HG03280 (cell line): ENCODE measurements at regions not wholly inside any gene's neighbourhood (a gene's known extent, or its start where the extent isn't known, plus 50 kb on each side); places are given as distances from the start of the nearest gene placed in this dataset.
"Not testable (repeated sequence)": the region's sequence is repeated elsewhere in the genome, so short reads cannot be mapped to it uniquely, and the experiment has no call there.

Experiments
- ATAC-seq: cut with Tn5 transposase; IDR thresholded peaks from one replicate; pipeline ENCODE4 v1.9.1; 2021; ENCODE audit warnings: mild to moderate bottlenecking, moderate library complexity; ENCODE audit not compliant: unreplicated experiment

DNA sequence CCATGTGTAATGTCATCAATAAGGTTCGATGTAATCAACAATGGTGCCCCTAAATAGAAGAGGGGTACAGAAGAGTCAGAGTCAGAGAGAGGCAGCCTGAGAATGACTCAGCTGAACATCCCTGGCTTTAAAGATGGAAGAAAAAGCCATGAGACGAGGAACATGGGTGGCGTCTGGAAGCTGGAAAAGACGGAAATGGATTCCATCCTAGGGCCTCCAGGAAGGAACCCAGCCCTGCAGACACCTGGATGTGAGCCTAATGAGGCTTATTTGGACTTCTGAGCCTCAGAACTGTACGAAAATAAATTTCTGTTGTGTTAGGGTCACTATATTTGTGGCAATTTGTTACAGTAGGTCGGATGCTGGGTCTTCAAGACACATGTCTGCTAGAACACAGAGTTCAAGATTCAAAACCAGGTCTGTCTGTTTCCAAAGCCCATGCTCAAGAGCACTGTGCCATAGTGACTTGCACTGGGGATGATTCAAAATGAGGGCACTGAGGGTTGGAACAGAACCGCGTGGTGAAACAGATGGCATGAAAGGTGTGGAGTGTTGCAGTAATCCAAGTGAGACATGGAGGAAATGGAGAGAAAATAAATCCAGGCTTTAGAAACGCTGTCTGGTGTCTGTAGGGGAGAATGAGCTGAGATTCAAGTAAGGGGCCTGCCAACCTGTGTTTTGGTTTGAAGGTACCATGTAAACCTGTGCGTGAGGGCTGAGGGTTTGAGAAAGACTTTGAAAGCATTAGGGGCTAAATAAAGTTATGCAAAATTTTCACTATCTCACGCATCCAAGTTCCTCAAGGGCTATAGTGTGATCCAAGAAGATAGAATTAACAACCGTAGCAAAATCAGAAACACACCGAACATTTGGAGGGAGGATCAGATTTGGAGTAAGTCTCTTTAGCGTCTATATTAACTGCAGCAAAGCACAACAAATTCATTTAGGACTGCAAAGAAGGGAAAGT, 849.1 kb upstream of the AUTS2 start:
- no peak for ATAC-seq

DNA sequence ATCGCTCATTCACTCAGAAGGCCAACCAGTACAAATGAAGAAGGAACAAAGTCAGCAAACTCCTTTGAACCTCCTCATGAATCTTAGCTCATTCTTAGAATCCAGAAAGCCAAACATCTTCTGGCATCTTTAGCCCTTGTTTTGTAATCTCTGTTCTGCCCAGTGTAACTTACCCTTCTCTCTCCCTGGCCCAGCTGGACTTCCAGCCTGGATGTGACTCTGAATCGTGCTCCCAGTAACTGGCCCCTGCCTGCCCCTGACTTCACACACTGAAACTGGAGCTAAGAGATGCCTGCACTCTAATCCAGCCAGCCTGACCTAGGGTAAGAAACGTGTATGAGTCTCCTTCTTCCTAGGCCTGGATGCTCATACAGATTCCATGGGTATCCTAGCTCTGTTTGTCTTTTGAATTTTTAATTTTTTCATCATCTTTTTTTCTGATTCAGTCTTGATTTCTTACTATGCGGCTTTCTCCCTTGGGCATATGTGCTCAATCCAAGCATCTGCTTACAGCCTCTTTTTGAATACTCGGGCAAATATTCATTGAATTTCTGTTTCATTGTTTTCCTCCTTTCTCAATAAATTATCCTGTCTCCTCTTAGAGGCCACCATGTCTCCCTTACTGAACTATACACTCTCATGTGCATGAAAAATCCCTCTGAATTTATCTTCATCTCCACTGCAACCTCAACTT, 845.6 kb upstream of the AUTS2 start:
- ATAC-seq: no peak

DNA sequence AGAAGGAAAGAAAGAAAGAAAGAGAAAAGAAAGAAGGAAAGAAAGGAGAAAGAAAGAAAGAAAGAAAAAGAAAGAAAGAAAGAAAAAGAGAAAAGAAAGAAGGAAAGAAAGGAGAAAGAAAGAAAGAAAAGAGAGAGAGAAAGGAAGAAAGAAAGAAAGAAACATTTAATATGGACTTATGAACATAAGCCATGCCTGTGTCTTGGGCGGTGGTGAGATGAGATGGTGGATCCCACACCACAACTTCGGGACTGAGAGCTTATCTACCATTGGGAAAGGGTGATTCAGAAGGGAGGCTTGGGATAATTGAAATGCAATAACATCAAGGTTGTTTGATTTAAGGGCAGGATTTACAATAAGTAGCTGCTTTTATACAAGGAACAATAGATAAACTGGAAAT, 843.9 kb upstream of the AUTS2 start:
- ATAC-seq: no peak

DNA sequence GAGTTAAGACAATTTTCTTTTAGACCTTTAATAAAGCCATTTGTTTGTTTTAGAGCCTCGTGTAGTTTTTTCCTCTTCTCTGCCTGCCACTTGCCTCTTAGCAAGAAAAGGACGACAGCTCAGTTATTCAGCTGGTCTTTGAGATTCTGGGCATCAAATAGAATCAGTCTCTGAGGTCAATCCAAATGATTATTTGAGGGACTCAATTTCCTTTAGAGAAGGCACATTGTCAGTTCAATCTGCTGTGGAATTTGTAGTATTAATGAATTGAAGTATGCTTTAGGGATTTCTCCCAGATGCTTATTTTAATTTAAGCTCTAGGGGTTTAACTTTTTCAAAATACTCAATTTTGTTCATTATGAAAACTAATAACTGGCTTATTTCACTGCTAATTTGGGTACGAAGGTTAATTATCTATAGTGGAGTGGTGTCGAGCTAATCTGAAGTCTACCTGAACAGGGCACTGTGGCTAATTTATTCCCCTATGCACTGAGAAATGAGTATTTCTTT, 841.2 kb upstream of the AUTS2 start:
- ATAC-seq: no peak

DNA sequence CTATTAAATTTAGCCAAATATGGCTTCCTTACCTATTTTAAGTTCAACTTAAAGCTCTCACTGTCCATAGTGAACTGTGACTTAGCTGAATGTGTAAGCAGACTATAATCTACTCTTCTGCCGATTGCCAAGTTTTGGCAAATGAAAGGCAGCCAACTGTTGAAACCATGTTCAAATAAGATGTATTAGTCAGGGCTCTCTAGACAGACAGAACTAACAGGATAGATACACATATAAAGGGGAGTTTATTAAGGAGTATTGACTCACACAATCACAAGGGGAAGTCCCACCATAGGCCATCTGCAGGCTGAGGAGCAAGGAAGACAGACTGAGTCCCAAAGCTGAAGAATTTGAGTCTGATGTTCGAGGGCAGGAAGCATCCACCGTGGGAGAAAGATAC, 837.7 kb upstream of the AUTS2 start:
- ATAC-seq: no peak

DNA sequence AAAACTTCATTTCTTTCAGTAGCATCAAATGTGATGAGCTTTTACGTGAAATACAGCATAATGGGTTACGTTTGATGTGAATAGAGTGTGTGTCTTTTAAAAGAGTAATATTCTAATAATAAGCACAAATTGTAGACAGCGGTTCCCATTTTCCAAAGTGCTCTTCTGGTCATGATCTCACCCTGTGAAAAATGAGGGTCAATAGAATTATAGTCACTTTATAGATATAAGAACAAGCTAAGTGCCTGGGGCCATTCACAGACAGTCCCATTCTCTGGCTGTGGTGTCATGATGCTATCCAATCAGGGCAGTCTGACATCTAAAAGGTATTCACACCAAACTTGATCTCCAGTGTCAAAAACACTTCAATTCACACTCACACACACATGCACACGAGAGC, 830.8 kb upstream of the AUTS2 start:
- ATAC-seq: no peak

DNA sequence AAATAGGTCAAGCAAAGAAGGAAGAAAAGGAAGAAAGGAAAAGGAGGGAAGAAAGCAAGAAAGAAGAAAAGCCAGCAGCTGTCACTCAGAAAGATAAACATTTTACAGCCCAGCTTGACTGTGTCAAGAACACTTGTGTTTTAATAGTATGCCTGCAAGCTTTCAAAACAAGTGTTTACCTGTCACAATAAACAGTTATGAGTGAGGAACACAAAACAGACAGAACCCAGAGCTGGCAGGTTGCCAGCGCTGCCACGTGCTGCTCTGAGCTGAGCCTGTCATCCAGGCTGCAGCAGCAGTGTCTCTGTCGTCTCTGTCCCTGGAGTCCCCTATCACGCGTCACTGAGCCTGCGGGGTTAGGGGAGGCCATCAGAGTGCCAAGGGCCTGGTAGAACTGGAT, 827.6 kb upstream of the AUTS2 start:
- ATAC-seq: no peak

DNA sequence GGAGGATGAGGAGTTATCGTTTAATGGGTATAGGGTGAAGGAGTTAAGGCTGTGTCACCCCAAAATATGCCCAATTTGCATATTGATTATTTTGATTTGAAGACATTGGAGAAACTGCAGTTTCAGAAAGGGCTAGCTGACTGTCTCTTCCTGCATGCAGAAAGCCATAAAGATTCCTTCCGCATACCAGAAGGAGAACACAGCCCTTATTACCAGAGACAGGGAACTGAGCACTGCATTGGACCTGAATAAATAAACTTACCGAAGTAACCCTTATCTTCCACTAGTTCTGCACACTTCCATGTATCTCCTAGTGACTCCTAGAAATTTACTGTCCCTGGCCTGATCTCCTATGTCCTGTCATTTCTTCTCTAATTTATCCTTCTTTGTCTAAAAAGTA, 821.9 kb upstream of the AUTS2 start:
- ATAC-seq: no peak

DNA sequence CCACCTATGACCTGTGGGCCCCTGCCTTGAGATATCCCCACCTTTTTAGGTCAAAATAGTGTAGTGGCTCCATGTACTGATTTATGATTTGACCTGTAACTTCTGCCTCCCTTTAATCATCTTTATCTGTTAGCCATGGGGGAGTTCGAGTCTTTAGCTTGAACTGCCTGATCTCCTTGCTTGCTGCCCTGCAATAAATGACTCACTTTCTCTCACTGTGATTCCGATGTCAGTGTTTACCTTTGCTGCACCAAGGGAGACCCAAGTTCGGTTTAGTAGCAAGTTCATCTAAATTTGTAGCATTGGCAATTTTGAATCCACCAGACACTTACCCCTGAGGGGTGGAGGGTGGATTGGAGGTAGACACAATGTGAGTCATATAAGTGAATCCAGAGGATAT, 814.6 kb upstream of the AUTS2 start:
- no peak for ATAC-seq

DNA sequence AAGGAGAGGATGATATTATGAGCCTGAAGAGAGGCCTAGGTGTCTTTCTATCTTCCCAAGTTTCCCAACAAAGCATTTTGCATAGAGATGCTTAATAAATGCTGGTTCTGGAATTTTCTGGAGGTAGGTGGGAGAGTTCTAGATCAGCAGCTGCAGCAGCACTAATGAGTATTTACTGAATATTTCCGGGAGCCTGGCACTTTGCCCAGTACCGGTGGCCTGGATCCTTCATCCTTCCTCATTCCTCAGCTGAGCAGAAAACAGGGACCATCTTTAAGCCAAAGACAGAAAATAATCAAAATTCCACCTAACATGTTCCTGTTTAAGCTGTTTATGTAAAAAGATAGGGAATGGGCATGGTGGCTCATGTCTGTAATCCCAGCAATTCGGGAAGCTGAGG, 813.2 kb upstream of the AUTS2 start:
- ATAC-seq: no peak

DNA sequence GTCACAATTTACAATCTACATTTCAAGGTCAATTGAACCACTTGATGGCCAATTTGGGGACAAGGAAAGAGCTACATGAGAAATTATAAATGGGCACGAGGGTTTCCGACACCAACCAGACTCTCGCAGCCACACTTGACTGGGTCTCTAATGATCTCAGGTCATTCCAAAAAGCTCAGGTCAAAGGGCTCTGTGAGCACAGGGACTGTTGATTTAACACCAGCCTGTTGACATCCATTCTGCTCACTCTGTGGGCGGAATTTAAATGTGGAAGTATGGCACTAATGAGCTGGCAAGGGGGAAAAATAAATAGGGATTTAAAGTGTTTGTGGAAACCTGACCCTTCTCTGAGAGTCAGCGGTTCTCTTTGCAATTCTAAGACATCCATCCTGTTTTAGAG, 810.7 kb upstream of the AUTS2 start:
- no peak for ATAC-seq

DNA sequence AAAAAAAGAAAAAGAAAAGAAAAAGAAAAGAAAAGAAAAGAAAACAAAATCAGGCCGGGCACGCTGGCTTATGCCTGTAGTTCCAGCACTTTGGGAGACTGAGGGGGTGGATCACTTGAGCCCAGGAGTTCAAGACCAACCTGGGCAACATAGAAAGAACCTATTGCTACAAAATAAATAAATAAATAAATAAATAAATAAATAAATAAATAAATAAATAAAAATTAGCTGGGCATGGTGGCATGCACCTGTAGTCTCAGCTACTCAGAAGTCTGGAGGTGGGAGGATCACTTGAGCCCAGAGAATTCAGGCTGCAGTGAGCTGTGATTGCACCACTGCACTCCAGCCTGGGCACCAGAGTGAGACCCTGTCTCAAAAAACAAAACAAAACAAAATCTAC, 809.7 kb upstream of the AUTS2 start:
- not testable (repeated sequence) for ATAC-seq

DNA sequence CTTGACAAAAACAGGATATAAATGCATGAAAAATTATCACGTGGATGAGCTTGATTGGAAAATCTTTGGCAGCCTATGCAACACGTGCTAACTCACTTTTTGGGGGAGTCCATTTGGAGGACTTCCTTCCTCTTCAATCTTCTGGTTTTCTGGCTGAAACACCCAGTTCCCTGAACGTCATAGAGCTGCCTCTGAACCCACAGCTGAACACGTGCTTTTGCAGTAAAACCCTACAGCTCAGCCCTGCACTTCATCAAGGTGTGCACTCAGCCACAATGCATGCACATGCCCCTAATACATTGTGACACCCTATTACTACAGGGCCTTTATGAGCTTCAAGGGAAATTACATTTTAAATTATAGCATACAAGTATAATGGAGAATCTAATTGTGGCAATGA, 808.7 kb upstream of the AUTS2 start:
- ATAC-seq: no peak

DNA sequence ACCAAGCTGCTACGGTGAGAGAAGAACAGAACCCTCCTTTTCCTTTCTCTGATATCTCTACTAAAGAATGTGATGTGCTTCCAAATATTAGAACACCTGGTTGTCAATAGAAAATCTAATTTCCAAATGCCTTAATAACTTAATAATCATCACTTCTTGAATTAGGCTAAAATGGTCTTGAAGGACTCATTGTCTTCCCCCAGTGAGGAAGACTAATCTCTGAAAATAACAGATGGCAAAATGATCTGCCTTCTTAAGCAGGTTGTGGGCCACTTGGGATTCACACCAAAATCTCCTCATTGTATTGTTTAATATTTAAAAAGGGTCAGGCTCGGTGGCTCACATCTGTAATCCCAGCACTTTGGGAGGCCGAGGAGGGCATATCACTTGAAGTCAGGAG, 805.9 kb upstream of the AUTS2 start:
- no peak for ATAC-seq

DNA sequence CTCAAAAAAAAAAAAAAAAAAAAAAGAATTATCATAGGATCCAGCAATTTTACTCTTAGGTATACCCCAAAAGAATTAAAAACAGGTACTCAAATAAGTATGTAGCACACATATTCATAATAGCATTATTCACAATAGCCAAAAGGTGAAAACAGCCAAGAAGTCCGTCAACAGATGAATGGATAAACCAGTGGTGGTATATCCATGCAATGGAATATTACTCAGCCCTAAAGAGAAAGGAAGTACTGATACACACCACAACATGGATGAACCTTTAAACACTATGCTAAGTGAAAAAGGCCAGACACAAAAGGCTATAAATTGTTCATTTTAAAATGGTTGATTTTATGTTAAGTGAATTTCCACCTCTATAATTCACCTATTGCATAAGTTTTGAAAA, 804.8 kb upstream of the AUTS2 start:
- no peak for ATAC-seq

DNA sequence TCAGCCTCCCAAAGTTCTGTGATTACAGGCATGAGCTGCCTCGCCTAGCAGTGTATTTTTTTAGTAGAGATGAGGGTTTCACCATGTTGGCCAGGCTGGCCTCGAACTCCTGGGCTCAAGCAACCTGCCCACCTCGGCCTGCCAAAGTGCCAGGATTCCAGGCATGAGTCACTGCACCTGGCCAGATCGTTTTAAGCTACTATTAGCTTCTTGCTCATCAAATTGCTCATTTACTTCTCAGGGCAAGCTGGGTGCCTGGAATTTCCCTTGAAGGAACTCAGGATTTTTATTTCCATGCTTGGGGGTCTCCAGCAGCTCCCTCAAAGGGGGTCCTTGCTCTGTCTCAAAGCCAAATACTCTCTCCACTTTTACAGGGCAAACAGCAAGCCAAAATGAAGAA, 798.0 kb upstream of the AUTS2 start:
- no peak for ATAC-seq

DNA sequence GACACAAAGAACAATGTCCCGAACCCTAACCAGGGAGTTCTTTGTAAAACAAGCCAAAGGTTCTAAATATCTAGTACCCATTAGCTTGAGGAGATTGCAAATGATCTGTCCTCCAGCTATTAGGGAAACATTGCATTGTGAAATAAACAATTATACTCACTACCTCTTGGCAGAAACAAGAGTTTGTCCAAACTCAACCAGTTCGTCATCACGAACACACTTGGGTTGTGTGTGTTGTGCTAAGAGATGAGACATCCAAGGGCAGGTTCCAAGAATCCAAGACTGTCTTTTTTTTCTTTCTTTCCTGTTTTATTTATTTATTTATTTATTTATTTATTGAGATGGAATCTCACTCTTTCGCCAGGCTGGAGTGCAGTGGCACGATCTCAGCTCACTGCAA, 793.1 kb upstream of the AUTS2 start:
- no peak for ATAC-seq

DNA sequence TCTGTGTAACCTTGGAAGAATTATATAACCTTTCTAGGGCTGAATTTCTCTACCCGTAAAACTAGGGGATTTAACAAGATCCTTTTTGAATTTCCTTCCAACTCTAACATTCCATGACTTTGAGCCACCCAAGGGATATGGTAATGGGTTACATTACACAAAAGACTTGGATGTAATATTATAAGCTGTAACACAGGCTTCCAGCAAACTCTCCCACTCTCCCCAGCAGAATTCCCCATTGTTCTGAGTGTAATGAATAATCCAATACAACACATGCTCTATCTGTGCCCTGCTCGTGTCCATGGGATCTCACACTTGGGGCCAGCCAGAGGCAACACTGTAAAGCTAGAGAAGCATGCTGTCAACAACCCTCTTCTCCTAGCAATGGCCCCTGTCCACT, 790.6 kb upstream of the AUTS2 start:
- no peak for ATAC-seq

DNA sequence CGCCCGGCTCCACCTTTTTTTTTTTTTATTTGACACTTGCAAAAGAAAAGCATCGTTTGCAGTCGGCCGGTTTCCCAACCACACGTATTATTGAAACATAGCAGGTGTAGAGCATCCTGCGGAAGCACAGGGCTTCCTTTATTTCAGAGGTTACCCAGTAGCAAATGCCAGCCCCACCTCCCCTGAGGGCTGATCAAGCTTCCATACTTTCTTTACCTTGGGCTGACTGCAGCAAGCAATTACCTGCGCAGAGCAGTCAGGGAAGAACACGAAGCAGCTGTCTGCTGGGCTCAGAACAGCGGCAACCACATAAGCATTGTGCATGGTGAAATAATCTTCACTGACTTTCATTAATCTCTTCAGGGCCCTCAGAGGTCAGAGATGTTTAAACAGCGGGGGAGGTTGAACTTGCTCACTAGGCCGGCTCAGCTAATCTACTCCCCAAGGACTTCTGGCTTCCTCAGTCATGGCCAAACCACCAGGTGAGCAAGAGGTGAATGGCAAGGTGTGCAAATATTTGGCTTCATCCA, 784.7 kb upstream of the AUTS2 start:
- no peak for ATAC-seq

DNA sequence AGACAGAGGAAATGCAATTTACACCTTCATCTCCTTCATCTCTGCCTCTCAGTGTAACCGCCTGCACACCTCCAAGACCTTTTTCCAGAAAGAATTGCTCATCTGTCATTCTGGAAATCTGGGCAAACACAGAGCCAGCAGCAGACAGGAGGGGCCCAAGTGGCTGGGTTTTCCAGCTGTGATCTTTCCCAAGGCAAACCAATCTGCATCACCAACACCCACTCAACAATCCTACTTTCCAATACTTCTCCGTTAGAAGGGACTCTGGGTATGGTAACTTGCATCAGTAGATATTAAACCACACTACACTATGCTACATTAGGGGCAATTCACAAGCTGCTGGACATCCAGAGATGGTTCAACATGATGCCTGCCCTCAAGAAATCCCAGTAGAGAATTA, 781.8 kb upstream of the AUTS2 start:
- ATAC-seq: no peak

DNA sequence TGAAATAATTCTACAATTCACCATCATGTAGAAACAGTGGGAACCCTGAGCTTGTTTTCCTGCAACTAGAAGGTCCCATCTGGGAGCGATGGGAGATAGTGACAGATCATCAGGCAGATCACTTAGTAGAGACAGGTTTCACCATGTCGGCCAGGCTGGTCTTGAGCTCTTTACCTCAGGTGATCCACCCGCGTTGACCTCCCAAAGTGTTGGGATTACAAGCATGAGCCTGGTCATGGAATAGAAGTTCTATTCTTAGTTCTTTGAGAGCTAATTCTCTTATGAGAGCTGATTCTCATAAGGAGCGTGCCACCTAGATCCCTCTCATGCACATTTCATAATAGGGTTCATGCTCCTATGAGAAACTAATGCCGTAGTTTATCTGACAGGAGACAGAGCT, 778.0 kb upstream of the AUTS2 start:
- ATAC-seq: no peak

DNA sequence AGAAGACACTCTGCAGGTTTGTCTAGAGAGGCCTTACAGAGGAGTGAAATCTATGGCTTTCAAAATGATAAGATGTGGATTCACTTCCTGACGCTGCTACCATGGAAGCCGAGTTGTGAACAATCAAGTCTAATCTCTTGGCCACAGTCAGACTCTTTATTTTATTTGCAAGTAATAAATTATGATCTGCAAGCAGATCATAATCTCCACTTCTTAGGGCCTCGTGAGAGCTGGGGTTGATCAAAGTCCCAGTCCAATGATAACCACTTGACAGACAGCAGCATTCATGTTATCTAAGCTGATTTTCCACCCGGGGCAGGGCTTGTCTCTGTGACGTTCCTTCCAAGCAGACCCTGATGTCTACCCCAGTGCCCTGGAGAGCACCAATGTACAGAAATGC, 776.4 kb upstream of the AUTS2 start:
- no peak for ATAC-seq
